T-helper 2 cell treated with Interferon-gamma antibody and Interleukin-4, amounts not matched to agents 5 μg/mL and 100 μg/mL, for 36 hours (primary cell): ENCODE measurements at regions not wholly inside any gene's neighbourhood (a gene's known extent, or its start where the extent isn't known, plus 50 kb on each side); places are given as distances from the start of the nearest gene placed in this dataset.

ENCODE experiments used
- DNase-seq: peaks from one replicate; pipeline ENCODE4 v3.0.0; 2021; ENCODE audit warnings: low spot score
- H3K27ac Mint-ChIP-seq: one replicate; pipeline ENCODE4 v1.8.0; 2021; ENCODE audit warnings: mild to moderate bottlenecking, mixed read lengths
- H3K27me3 Mint-ChIP-seq: one replicate; pipeline ENCODE4 v1.8.0; 2021; ENCODE audit warnings: low read depth, mixed read lengths
- H3K36me3 Mint-ChIP-seq: one replicate; pipeline ENCODE4 v1.8.0; 2021; ENCODE audit warnings: low read depth, mixed read lengths
- H3K4me1 Mint-ChIP-seq: one replicate; pipeline ENCODE4 v1.8.0; 2021; ENCODE audit warnings: low read depth, mixed read lengths
- H3K4me3 Mint-ChIP-seq: one replicate; pipeline ENCODE4 v1.8.0; 2022; ENCODE audit warnings: mild to moderate bottlenecking, moderate library complexity, mixed read lengths
- H3K9me3 Mint-ChIP-seq: one replicate; pipeline ENCODE4 v1.8.0; 2021; ENCODE audit warnings: mixed read lengths

GRCh38 chr14:29140016-29140415 is 373.4 kb downstream of the FOXG1 start:
- H3K27ac Mint-ChIP-seq = no peak overlapping the region
- H3K27me3 Mint-ChIP-seq = no peaks in the 10 kb centered on the region

GRCh38 chr14:29144621-29145020 is 378.0 kb downstream of the FOXG1 start:
- no peak overlapping the region for H3K27ac Mint-ChIP-seq
- no peak overlapping the region for H3K4me3 Mint-ChIP-seq
- H3K36me3 Mint-ChIP-seq = no peaks in the 10 kb centered on the region
- peaks cover 46% of the 10 kb centered on the region for H3K9me3 Mint-ChIP-seq
- H3K4me1 Mint-ChIP-seq = no peaks in the 10 kb centered on the region
- H3K27me3 Mint-ChIP-seq = no peaks in the 10 kb centered on the region
- no peak for DNase-seq

More at GRCh38 chr14:29140016-29140415, 373.4 kb downstream of the FOXG1 start:
- Mint-ChIP-seq H3K4me3 (no peak overlapping the region), H3K9me3 (peaks cover 51% of the 10 kb centered on the region), H3K36me3 (no peaks in the 10 kb centered on the region), H3K4me1 (no peaks in the 10 kb centered on the region)
- no peak for DNase-seq

- Mint-ChIP-seq H3K4me3 (no peak overlapping the region), H3K27ac (no peak overlapping the region), H3K27me3 (no peaks in the 10 kb centered on the region), H3K36me3 (no peaks in the 10 kb centered on the region), H3K9me3 (peaks cover 46% of the 10 kb centered on the region), H3K4me1 (no peaks in the 10 kb centered on the region)
- DNase-seq = no peak
Observed at GRCh38 chr14:29148221-29148620, 381.6 kb downstream of the FOXG1 start.

GRCh38 chr14:29149798-29150197 is 383.2 kb downstream of the FOXG1 start:
- peaks cover 45% of the 10 kb centered on the region for H3K9me3 Mint-ChIP-seq
- H3K4me3 Mint-ChIP-seq = no peak overlapping the region
- H3K4me1 Mint-ChIP-seq = no peaks in the 10 kb centered on the region
- H3K27me3 Mint-ChIP-seq = no peaks in the 10 kb centered on the region
- no peak for DNase-seq
- no peaks in the 10 kb centered on the region for H3K36me3 Mint-ChIP-seq
- H3K27ac Mint-ChIP-seq = no peak overlapping the region

- Mint-ChIP-seq H3K27me3 (no peaks in the 10 kb centered on the region), H3K9me3 (peaks cover 52% of the 10 kb centered on the region), H3K4me3 (no peak overlapping the region), H3K27ac (no peak overlapping the region), H3K36me3 (no peaks in the 10 kb centered on the region), H3K4me1 (no peaks in the 10 kb centered on the region)
- no peak for DNase-seq
Observed at GRCh38 chr14:29150659-29151058, 384.1 kb downstream of the FOXG1 start.

- Mint-ChIP-seq H3K4me3 (no peak overlapping the region), H3K36me3 (no peaks in the 10 kb centered on the region), H3K27ac (no peak overlapping the region), H3K27me3 (no peaks in the 10 kb centered on the region), H3K9me3 (peaks cover 28% of the 10 kb centered on the region), H3K4me1 (no peaks in the 10 kb centered on the region)
- no peak for DNase-seq
Observed at GRCh38 chr14:29156096-29156495, 389.5 kb downstream of the FOXG1 start.

- no peaks in the 10 kb centered on the region for H3K4me1 Mint-ChIP-seq
Observed at GRCh38 chr14:29161593-29161992, 395.0 kb downstream of the FOXG1 start.

GRCh38 chr14:29163109-29163508 is 396.5 kb downstream of the FOXG1 start:
- Mint-ChIP-seq H3K4me1 (no peaks in the 10 kb centered on the region), H3K36me3 (no peaks in the 10 kb centered on the region), H3K27ac (no peak overlapping the region), H3K4me3 (no peak overlapping the region), H3K27me3 (no peaks in the 10 kb centered on the region), H3K9me3 (peaks cover 20% of the 10 kb centered on the region)
- DNase-seq = no peak

More at GRCh38 chr14:29161593-29161992, 395.0 kb downstream of the FOXG1 start:
- Mint-ChIP-seq H3K27ac (no peak overlapping the region), H3K4me3 (no peak overlapping the region), H3K9me3 (peaks cover 20% of the 10 kb centered on the region), H3K36me3 (no peaks in the 10 kb centered on the region), H3K27me3 (no peaks in the 10 kb centered on the region)
- DNase-seq = no peak

GRCh38 chr14:29165431-29165830 is 398.8 kb downstream of the FOXG1 start:
- Mint-ChIP-seq H3K9me3 (peaks cover 20% of the 10 kb centered on the region), H3K27me3 (no peaks in the 10 kb centered on the region), H3K4me3 (no peak overlapping the region)

GRCh38 chr14:29166507-29166906 is 399.9 kb downstream of the FOXG1 start:
- Mint-ChIP-seq H3K27me3 (no peaks in the 10 kb centered on the region), H3K4me3 (no peak overlapping the region), H3K4me1 (no peaks in the 10 kb centered on the region), H3K9me3 (peaks cover 23% of the 10 kb centered on the region), H3K27ac (no peak overlapping the region), H3K36me3 (no peaks in the 10 kb centered on the region)
- DNase-seq = no peak

More at GRCh38 chr14:29165431-29165830, 398.8 kb downstream of the FOXG1 start:
- no peaks in the 10 kb centered on the region for H3K4me1 Mint-ChIP-seq
- no peak for DNase-seq
- no peaks in the 10 kb centered on the region for H3K36me3 Mint-ChIP-seq
- H3K27ac Mint-ChIP-seq = no peak overlapping the region

- Mint-ChIP-seq H3K27ac (no peak overlapping the region), H3K27me3 (no peaks in the 10 kb centered on the region), H3K4me3 (no peak overlapping the region), H3K36me3 (no peaks in the 10 kb centered on the region), H3K4me1 (no peaks in the 10 kb centered on the region), H3K9me3 (peaks cover 21% of the 10 kb centered on the region)
- DNase-seq = no peak
Observed at GRCh38 chr14:29168149-29168548, 401.6 kb downstream of the FOXG1 start.

- Mint-ChIP-seq H3K4me3 (no peak overlapping the region), H3K36me3 (no peaks in the 10 kb centered on the region), H3K27me3 (no peaks in the 10 kb centered on the region), H3K4me1 (no peaks in the 10 kb centered on the region), H3K27ac (no peak overlapping the region), H3K9me3 (peaks cover 28% of the 10 kb centered on the region)
- no peak for DNase-seq
Observed at GRCh38 chr14:29169408-29169807, 402.8 kb downstream of the FOXG1 start.

- Mint-ChIP-seq H3K9me3 (peaks cover 57% of the 10 kb centered on the region), H3K36me3 (no peaks in the 10 kb centered on the region), H3K4me1 (no peaks in the 10 kb centered on the region), H3K27me3 (no peaks in the 10 kb centered on the region), H3K27ac (no peak overlapping the region), H3K4me3 (no peak overlapping the region)
- DNase-seq = no peak
Observed at GRCh38 chr14:29175706-29176105, 409.1 kb downstream of the FOXG1 start.

GRCh38 chr14:29176876-29177275 is 410.3 kb downstream of the FOXG1 start:
- Mint-ChIP-seq H3K36me3 (no peaks in the 10 kb centered on the region), H3K9me3 (peaks cover 52% of the 10 kb centered on the region), H3K27ac (no peak overlapping the region), H3K27me3 (no peaks in the 10 kb centered on the region), H3K4me1 (no peaks in the 10 kb centered on the region), H3K4me3 (no peak overlapping the region)
- DNase-seq = no peak

- no peak for DNase-seq
- H3K36me3 Mint-ChIP-seq = no peaks in the 10 kb centered on the region
- H3K9me3 Mint-ChIP-seq = peaks cover 58% of the 10 kb centered on the region
- H3K27me3 Mint-ChIP-seq = no peaks in the 10 kb centered on the region
- no peak overlapping the region for H3K4me3 Mint-ChIP-seq
- H3K4me1 Mint-ChIP-seq = no peaks in the 10 kb centered on the region
- H3K27ac Mint-ChIP-seq = no peak overlapping the region
Observed at GRCh38 chr14:29178971-29179370, 412.4 kb downstream of the FOXG1 start.
